ENCODE measurements at regions not wholly inside any gene's neighbourhood (a gene's known extent, or its start where the extent isn't known, plus 50 kb on each side); places are given as distances from the start of the nearest gene placed in this dataset.

DNA sequence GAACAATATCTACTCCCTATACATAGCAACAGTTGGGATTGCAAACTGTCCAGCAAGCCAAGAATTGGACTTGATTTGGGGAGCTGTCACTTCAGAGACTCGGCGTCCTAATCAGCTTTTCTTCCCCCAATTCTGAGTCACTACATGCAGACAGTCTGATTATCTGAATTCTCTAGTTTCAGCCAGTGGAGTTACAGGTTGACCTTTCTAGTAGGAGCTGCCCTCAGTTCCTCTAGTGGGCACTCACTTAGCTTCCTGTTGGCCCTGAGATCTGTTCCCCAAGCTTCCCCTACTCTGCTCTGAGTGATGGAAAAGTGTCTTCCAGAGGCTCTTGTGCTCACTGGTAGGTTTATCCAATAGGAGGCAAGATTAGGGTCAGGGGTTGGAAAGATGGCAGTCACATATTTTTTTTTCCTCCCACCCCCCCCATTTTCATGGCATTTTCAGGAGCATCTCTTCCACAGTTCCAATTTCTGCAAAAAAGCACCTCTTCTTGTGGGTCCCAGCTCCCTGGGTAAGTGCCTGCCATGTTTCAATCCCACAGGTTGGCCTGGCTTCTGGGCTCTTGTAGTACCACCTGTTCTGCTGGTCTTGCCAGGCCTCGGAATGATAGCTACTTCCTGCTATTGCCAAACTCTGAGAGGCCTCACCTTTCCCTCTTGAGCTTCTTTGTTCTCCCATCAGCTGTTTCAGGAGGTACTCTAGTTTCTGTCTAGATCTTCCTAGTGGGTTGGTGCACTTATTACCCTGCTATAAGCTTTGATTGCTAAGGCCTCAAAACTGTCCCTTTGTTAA lies 182.2 kb downstream of the RAP2B start:
- H3K9me3 ChIP-seq (replicated peaks in 1 of 2; ENCODE audit: control insufficient read depth in 1 of 2, insufficient read depth in 1 of 2, low read length in 2 of 2): peaks cover 0 to 4% of the 10 kb centered on the region in 2 donors
- H3K36me3 ChIP-seq (replicated peaks in 1 of 2; ENCODE audit: control insufficient read depth in 1 of 2, insufficient read depth in 2 of 2, low read length in 2 of 2): no peaks in the 10 kb centered on the region
- no peak overlapping the region for H3K27ac ChIP-seq (ENCODE audit: low read depth in 1 of 2, low read length in 2 of 2)
- peaks cover 0 to 2% (median 0%) of the 10 kb centered on the region in 3 donors for H3K27me3 Mint-ChIP-seq (ENCODE audit: low read depth in 3 of 3)
- peaks cover 2 to 23% (median 14%) of the 10 kb centered on the region in 7 donors for H3K9me3 Mint-ChIP-seq
- H3K9ac ChIP-seq (ENCODE audit: insufficient read depth, low read length, poor library complexity, severe bottlenecking): no peak overlapping the region
- peaks cover 7% of the 10 kb centered on the region for H3K4me1 Mint-ChIP-seq
- no peaks in the 10 kb centered on the region for H4K20me1 ChIP-seq (ENCODE audit: insufficient read depth, low read length)
- no peak overlapping the region for H3K4me3 Mint-ChIP-seq
- no peak overlapping the region for H2AFZ ChIP-seq (ENCODE audit: insufficient read depth, low read depth, low read length, poor library complexity, severe bottlenecking)
- DNase-seq: no peak
- WGBS (ENCODE audit: insufficient coverage): 80% methylated on average over 2 of the region's 3 CpGs
- no peaks in the 10 kb centered on the region for H3K79me2 ChIP-seq (ENCODE audit: insufficient read depth, low read length)
- no peaks in the 10 kb centered on the region for H3K36me3 Mint-ChIP-seq
- no peak overlapping the region for H3K4me3 ChIP-seq (replicated peaks in 1 of 3; ENCODE audit: low read depth in 2 of 3, low read length in 3 of 3)
- TF ChIP-seq, protein P1, sequence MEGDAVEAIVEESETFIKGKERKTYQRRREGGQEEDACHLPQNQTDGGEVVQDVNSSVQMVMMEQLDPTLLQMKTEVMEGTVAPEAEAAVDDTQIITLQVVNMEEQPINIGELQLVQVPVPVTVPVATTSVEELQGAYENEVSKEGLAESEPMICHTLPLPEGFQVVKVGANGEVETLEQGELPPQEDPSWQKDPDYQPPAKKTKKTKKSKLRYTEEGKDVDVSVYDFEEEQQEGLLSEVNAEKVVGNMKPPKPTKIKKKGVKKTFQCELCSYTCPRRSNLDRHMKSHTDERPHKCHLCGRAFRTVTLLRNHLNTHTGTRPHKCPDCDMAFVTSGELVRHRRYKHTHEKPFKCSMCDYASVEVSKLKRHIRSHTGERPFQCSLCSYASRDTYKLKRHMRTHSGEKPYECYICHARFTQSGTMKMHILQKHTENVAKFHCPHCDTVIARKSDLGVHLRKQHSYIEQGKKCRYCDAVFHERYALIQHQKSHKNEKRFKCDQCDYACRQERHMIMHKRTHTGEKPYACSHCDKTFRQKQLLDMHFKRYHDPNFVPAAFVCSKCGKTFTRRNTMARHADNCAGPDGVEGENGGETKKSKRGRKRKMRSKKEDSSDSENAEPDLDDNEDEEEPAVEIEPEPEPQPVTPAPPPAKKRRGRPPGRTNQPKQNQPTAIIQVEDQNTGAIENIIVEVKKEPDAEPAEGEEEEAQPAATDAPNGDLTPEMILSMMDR (IDR thresholded peaks at IDR 0.05): no peak
- no peaks in the 10 kb centered on the region for H3K27me3 ChIP-seq (ENCODE audit: control insufficient read depth in 2 of 2, insufficient read depth in 2 of 2, low read length in 2 of 2)
- intact Hi-C loops (cut with micrococcal nuclease): no loop called here
- H3K27ac Mint-ChIP-seq: no peak overlapping the region
- no peak overlapping the region for H3K4me2 ChIP-seq (replicated peaks; ENCODE audit: extremely low read depth, low read length, poor library complexity, severe bottlenecking)
- H3K4me1 ChIP-seq (ENCODE audit: control insufficient read depth in 1 of 2, insufficient read depth in 2 of 2, low read length in 2 of 2): no peaks in the 10 kb centered on the region

DNA sequence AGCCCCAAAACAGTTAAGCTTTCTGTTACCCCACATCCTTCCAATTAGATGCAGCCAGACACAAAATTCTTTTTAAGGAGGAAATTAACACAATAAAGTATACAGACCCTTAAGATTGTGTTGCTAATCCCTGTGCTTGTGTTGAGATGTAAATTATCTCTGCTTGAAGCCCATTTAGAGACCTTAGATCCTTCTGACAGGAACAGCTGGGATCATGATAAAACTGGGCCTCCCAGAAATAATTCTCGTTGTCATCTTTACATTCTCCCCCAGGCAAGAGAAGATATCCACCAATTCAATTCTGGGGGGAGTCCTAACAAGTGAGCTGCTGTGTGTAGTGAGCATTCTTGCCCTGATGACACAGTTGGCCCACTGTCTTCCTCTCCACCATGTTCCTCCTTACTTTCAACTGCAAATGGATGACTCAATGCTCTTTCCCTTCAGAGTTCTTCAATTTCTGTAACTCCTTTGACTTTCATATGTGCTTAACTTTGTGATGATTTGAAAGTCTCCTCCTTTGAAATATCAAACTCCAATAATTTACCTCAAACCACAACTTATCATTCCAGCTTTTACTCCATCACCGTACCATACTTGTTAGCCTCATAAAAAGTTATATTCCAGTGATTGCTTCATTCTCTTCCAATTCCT lies 186.6 kb downstream of the RAP2B start:
- TF ChIP-seq, protein P1 (IDR thresholded peaks at IDR 0.05): no peak
- Mint-ChIP-seq H3K27me3 (ENCODE audit: low read depth in 3 of 3) (peaks cover 0 to 3% (median 2%) of the 10 kb centered on the region in 3 donors), H3K36me3 (no peaks in the 10 kb centered on the region), H3K9me3 (peaks cover 2 to 17% (median 12%) of the 10 kb centered on the region in 7 donors), H3K27ac (peak overlapping the region in 1 of 7 donors; percentile 21), H3K4me3 (no peak overlapping the region), H3K4me1 (peaks cover 7% of the 10 kb centered on the region)
- no peak overlapping the region for H3K4me3 ChIP-seq (replicated peaks in 1 of 3; ENCODE audit: low read depth in 2 of 3, low read length in 3 of 3)
- DNase-seq: peak in 2 of 3 donors; percentile 6 to 30
- H3K27me3 ChIP-seq (ENCODE audit: control insufficient read depth in 2 of 2, insufficient read depth in 2 of 2, low read length in 2 of 2): no peaks in the 10 kb centered on the region
- no peak overlapping the region for H2AFZ ChIP-seq (ENCODE audit: insufficient read depth, low read depth, low read length, poor library complexity, severe bottlenecking)
- no peaks in the 10 kb centered on the region for H3K4me1 ChIP-seq (ENCODE audit: control insufficient read depth in 1 of 2, insufficient read depth in 2 of 2, low read length in 2 of 2)
- intact Hi-C loops (cut with micrococcal nuclease): no loop called here
- peaks cover 0 to 9% of the 10 kb centered on the region in 2 donors for H3K9me3 ChIP-seq (replicated peaks in 1 of 2; ENCODE audit: control insufficient read depth in 1 of 2, insufficient read depth in 1 of 2, low read length in 2 of 2)
- no peaks in the 10 kb centered on the region for H4K20me1 ChIP-seq (ENCODE audit: insufficient read depth, low read length)
- H3K79me2 ChIP-seq (ENCODE audit: insufficient read depth, low read length): no peaks in the 10 kb centered on the region
- no CpG with 5 or more reads among the region's 2 CpGs for WGBS (ENCODE audit: insufficient coverage)
- no peak overlapping the region for H3K27ac ChIP-seq (ENCODE audit: low read depth in 1 of 2, low read length in 2 of 2)
- H3K9ac ChIP-seq (ENCODE audit: insufficient read depth, low read length, poor library complexity, severe bottlenecking): no peak overlapping the region
- H3K36me3 ChIP-seq (replicated peaks in 1 of 2; ENCODE audit: control insufficient read depth in 1 of 2, insufficient read depth in 2 of 2, low read length in 2 of 2): no peaks in the 10 kb centered on the region
- no peak overlapping the region for H3K4me2 ChIP-seq (replicated peaks; ENCODE audit: extremely low read depth, low read length, poor library complexity, severe bottlenecking)

All from CD14-positive monocyte (primary cell).